Chondrocyte (in vitro differentiated cells): ENCODE measurements at regions not wholly inside any gene's neighbourhood (a gene's known extent, or its start where the extent isn't known, plus 50 kb on each side); places are given as distances from the start of the nearest gene placed in this dataset.
A peak's percentile ranks its signal among the peaks of the same experiment; 100 is the strongest.
"Not testable (repeated sequence)": the region's sequence is repeated elsewhere in the genome, so short reads cannot be mapped to it uniquely, and the experiment has no call there.

Experiments
- DNase-seq: peaks from one replicate; pipeline ENCODE4 v3.0.0; 2021; ENCODE audit warnings: mixed read lengths, low spot score
- H3K27ac Mint-ChIP-seq: one replicate; pipeline ENCODE4 v1.8.0; 2021; ENCODE audit warnings: mild to moderate bottlenecking, moderate library complexity, mixed read lengths; ENCODE audit not compliant: unreplicated experiment
- H3K27me3 Mint-ChIP-seq: 2 replicates; pipeline ENCODE4 v1.8.0; 2021; ENCODE audit warnings: low read depth, mixed read lengths
- H3K36me3 Mint-ChIP-seq: 2 replicates; pipeline ENCODE4 v1.8.0; 2021; ENCODE audit warnings: low read depth, mixed read lengths
- H3K4me1 Mint-ChIP-seq: 2 replicates; pipeline ENCODE4 v1.8.0; 2021; ENCODE audit warnings: low read depth, mild to moderate bottlenecking, mixed read lengths
- H3K4me3 Mint-ChIP-seq: one replicate; pipeline ENCODE4 v1.8.0; 2021; ENCODE audit warnings: mild to moderate bottlenecking, moderate library complexity, mixed read lengths; ENCODE audit not compliant: unreplicated experiment
- H3K9me3 Mint-ChIP-seq: 2 replicates; pipeline ENCODE4 v1.8.0; 2021; ENCODE audit warnings: low read depth, mixed read lengths
- CTCF ChIP-seq: fragments of 200-600 bp; sonication (generic); IDR thresholded peaks from 2 replicates; pipeline ENCODE4 v1.5.0; 2021; ENCODE audit warnings: antibody characterized with exemption, mild to moderate bottlenecking, moderate library complexity

- no peak for DNase-seq
- Mint-ChIP-seq H3K27me3 (no peaks in the 10 kb centered on the region), H3K4me3 (no peak overlapping the region), H3K9me3 (peaks cover 23% of the 10 kb centered on the region), H3K27ac (no peak overlapping the region), H3K36me3 (peaks cover 7% of the 10 kb centered on the region), H3K4me1 (peaks cover 6% of the 10 kb centered on the region)
- peak; percentile 79 for TF ChIP-seq CTCF
Measured at GRCh38 chr5:57650360-57651069, 167.9 kb upstream of the ACTBL2 start.

- no peak overlapping the region for H3K27ac Mint-ChIP-seq
- H3K27me3 Mint-ChIP-seq, result no peaks in the 10 kb centered on the region
- H3K36me3 Mint-ChIP-seq, result peaks cover 1% of the 10 kb centered on the region
- no peak overlapping the region for H3K4me3 Mint-ChIP-seq
- peaks cover 14% of the 10 kb centered on the region for H3K9me3 Mint-ChIP-seq
- no peaks in the 10 kb centered on the region for H3K4me1 Mint-ChIP-seq
- DNase-seq, result no peak
- TF ChIP-seq CTCF, result no peak
Measured at GRCh38 chr5:57642698-57643097, 160.1 kb upstream of the ACTBL2 start.

- H3K4me3 Mint-ChIP-seq, result no peak overlapping the region
- no peak overlapping the region for H3K27ac Mint-ChIP-seq
- TF ChIP-seq CTCF, result no peak
- H3K4me1 Mint-ChIP-seq, result no peaks in the 10 kb centered on the region
- H3K9me3 Mint-ChIP-seq, result peaks cover 9% of the 10 kb centered on the region
- peaks cover 1% of the 10 kb centered on the region for H3K36me3 Mint-ChIP-seq
- DNase-seq, result no peak
- no peaks in the 10 kb centered on the region for H3K27me3 Mint-ChIP-seq
Measured at GRCh38 chr5:57642066-57642465, 159.5 kb upstream of the ACTBL2 start.

- Mint-ChIP-seq H3K4me1 (no peaks in the 10 kb centered on the region), H3K27me3 (no peaks in the 10 kb centered on the region), H3K27ac (no peak overlapping the region), H3K36me3 (no peaks in the 10 kb centered on the region), H3K9me3 (peaks cover 4% of the 10 kb centered on the region), H3K4me3 (no peak overlapping the region)
- no peak for TF ChIP-seq CTCF
- no peak for DNase-seq
Measured at GRCh38 chr5:57635146-57635777, 152.7 kb upstream of the ACTBL2 start.

GRCh38 chr5:57632937-57633336, 150.3 kb upstream of the ACTBL2 start:
- Mint-ChIP-seq H3K4me1 (no peaks in the 10 kb centered on the region), H3K4me3 (no peak overlapping the region), H3K36me3 (no peaks in the 10 kb centered on the region), H3K9me3 (peaks cover 2% of the 10 kb centered on the region), H3K27me3 (no peaks in the 10 kb centered on the region), H3K27ac (no peak overlapping the region)
- no peak for DNase-seq
- no peak for TF ChIP-seq CTCF

GRCh38 chr5:57631139-57631538, 148.5 kb upstream of the ACTBL2 start:
- not testable (repeated sequence) for H3K4me3 Mint-ChIP-seq, H3K4me1 Mint-ChIP-seq, H3K9me3 Mint-ChIP-seq, H3K27me3 Mint-ChIP-seq, H3K27ac Mint-ChIP-seq, H3K36me3 Mint-ChIP-seq, DNase-seq
